ENCODE measurements at regions not wholly inside any gene's neighbourhood (a gene's known extent, or its start where the extent isn't known, plus 50 kb on each side); places are given as distances from the start of the nearest gene placed in this dataset.

DNA sequence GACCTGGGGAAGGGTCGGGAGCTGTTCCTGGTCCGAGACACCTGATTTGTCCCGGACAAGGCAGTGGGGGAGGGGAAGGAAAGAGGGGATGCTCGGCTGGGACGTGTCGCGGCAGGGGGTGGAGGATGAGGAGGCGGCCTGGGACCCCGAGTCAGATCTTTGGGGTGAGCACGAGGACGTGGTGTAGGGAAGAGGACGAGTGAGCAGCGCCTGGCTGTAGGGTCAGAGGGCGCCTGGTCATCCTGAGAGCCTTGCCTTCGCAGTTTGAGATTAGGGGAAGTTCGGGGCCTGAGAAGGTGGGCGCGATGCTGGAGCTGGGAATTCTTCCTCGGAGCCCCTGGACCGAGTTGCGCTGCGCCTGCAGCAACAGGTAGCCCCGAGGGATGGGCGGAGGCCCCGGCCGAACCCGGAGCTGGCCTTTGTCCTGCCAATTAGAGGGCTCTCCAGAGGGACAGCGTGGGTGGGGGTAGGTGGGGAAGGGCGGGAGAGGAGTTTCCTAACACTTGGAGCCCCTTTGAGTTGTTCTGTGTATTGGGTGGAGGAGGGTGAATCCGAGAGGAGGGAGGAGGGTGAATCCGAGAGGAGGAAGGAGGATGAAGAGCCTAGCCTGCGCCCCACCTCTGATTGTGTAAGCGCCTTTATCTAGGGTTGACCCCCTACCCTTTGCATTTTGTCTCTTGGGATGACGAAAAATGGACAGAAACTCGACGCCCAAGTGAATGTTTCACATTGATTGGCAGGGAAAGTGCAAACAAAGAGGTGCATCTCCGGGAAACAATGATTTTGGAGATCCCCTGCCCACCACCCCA lies 72.0 kb downstream of the SOX4 start (continued):
- no peak for TF ChIP-seq CTCF (IDR thresholded peaks at IDR 0.05)
- TF ChIP-seq USF1 (IDR thresholded peaks at IDR 0.05; ENCODE audit: borderline replicate concordance, low read depth) = no peak
- no peak for TF ChIP-seq RCOR1 (IDR thresholded peaks at IDR 0.05; ENCODE audit: low read length)
- TF ChIP-seq RFX5 (IDR thresholded peaks at IDR 0.05; ENCODE audit: low read length) = no peak
- TF ChIP-seq RXRA (IDR thresholded peaks at IDR 0.05; ENCODE audit: borderline replicate concordance, low read depth) = no peak

DNA sequence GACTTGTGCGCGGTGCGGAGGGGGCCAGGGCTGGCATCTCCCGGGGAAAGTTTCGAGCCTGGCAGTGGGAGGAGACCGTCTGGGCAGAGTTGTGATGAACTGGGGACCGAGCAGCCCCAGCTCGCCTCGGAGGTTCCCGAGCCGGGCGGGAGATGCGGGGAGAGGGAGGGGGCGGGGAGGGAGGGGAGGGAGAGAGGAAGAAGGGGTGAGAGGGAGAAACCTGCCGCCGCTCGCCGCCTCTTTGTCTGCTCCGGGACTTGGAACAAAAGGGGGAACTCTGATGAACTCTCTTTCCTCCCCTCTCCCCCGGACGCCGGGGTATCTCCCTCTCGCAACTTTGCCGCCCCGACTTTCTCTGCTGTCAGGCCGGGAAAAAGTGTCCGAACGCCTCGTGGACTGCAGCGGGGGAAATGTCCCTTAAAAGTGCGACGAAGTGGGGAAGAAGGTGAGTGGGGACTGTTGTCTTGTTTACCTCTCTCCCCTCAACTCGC lies 72.7 kb downstream of the SOX4 start:
- Histone ChIP-seq H3K79me2 (ENCODE audit: insufficient read depth) (peaks cover 48% of the 10 kb centered on the region), H3K27me3 (ENCODE audit: insufficient read depth) (no peaks in the 10 kb centered on the region), H4K20me1 (ENCODE audit: insufficient read depth) (no peaks in the 10 kb centered on the region; the same call in 1 of the 2 replicates), H3K4me1 (ENCODE audit: control insufficient read depth in 1 of 2, insufficient read depth in 2 of 2, low read depth in 1 of 2, low read length in 1 of 2) (no peaks in the 10 kb centered on the region; a peak in 2 of 4 replicates), H3K36me3 (replicated peaks in 1 of 2; ENCODE audit: control insufficient read depth in 1 of 2, insufficient read depth in 2 of 2, low read length in 1 of 2) (peaks cover 0 to 17% of the 10 kb centered on the region in 2 experiments), H3K9me2 (no peaks in the 10 kb centered on the region), H3F3A (replicated peaks; ENCODE audit: insufficient read depth) (no peaks in the 10 kb centered on the region), H3K9ac (peak overlapping the region; percentile 90), H3K27ac (ENCODE audit: low read depth in 2 of 2, low read length in 1 of 2) (peak overlapping the region; percentile 47 to 82; a peak in 2 of 4 replicates), H3K4me3 (ENCODE audit: low read depth in 2 of 2, low read length in 1 of 2) (peak overlapping the region; percentile 74 to 93), H3K4me2 (peak overlapping the region; percentile 89), H2AFZ (ENCODE audit: low read depth) (peak overlapping the region; percentile 97), H3K9me3 (no peaks in the 10 kb centered on the region)
- 17% methylated on average over 28 of the region's 33 CpGs for WGBS (ENCODE audit: low lambda C conversion rate)
- ChIA-PET CTCF (interaction anchor here (1.3 kb wide), 1 partner anchor 10 kb away, joined by 3 read pairs; no protein-coding TSS in a partner anchor), POLR2A (interaction anchor here (0.6 to 1.7 kb wide), 2 partner anchors 57 to 482 kb away, joined by 3 to 7 read pairs; no protein-coding TSS in a partner anchor)
- DNase-seq = peak; percentile 79
- TF ChIP-seq RCOR1 (IDR thresholded peaks at IDR 0.05; ENCODE audit: low read length) (no peak), GATA2 (CRISPR knock-in tag; IDR thresholded peaks at IDR 0.05) (no peak), ZBTB33 (IDR thresholded peaks at IDR 0.05; ENCODE audit: borderline replicate concordance, low read depth) (no peak), CTCF (IDR thresholded peaks at IDR 0.05) (no peak), REST (IDR thresholded peaks at IDR 0.05; ENCODE audit: low read depth, low read length) (no peak), FOXM1 (IDR thresholded peaks at IDR 0.05; ENCODE audit: low read depth) (no peak), GABPA (IDR thresholded peaks at IDR 0.05; ENCODE audit: low read depth) (no peak), NFIC (IDR thresholded peaks at IDR 0.05; ENCODE audit: borderline replicate concordance) (no peak), PBX3 (IDR thresholded peaks at IDR 0.05) (no peak), MAX (IDR thresholded peaks at IDR 0.05; ENCODE audit: low read depth) (no peak), SMC3 (IDR thresholded peaks at IDR 0.05; ENCODE audit: low read depth, low read length) (no peak)
- TF ChIP-seq, protein P1, sequence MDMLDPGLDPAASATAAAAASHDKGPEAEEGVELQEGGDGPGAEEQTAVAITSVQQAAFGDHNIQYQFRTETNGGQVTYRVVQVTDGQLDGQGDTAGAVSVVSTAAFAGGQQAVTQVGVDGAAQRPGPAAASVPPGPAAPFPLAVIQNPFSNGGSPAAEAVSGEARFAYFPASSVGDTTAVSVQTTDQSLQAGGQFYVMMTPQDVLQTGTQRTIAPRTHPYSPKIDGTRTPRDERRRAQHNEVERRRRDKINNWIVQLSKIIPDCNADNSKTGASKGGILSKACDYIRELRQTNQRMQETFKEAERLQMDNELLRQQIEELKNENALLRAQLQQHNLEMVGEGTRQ (IDR thresholded peaks at IDR 0.05; ENCODE audit: borderline replicate concordance, low read depth, low read length) = no peak
